GM18867 (cell line): ENCODE measurements at regions not wholly inside any gene's neighbourhood (a gene's known extent, or its start where the extent isn't known, plus 50 kb on each side); places are given as distances from the start of the nearest gene placed in this dataset.

Experiments used
- ATAC-seq: cut with Tn5 transposase; IDR thresholded peaks from one replicate; pipeline ENCODE4 v1.9.1; 2021; ENCODE audit warnings: mild to moderate bottlenecking, moderate library complexity; ENCODE audit not compliant: unreplicated experiment

DNA sequence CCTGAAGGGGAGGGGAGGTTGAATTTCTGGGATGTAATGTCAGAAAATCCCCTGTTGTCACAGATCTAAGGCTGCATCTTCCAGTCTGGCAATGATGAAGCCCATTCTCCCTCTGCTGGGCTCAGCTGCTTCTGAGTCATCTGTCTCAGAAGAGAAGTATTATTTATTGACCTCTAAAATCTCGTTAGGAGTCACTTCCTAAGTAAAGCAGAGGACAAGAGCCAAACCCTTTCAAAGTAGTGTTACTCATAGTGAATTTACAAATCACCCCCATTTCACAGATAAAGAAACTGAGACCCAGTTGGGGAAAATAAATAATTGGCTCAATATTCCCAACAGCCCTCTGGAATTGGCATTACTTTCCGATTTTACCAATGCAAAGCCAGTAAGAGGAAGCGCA lies 167.3 kb upstream of the SKOR2 start:
- no peak for ATAC-seq

DNA sequence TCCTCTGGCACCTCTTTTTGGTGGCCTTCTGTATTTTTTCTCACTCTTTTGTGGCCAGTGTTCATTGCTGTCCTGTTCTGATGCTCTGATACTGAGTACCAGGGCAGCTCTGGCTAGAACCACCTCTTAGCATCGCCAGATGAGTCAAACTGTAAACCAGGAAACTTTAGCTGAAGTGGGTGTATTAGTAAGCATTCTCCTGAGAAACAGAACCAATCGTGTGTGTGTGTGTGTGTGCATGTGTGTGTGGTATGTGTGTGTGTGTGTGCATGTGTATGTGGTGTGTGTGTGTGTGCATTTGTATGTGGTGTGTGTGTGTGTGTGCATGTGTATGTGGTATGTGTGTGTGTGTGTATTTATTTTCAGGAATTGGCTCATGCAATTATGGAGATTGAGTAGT lies 166.3 kb upstream of the SKOR2 start:
- peak; percentile 44 for ATAC-seq

- no peak for ATAC-seq
Observed at GRCh38 chr18:47415881-47416280, 164.4 kb upstream of the SKOR2 start.

DNA sequence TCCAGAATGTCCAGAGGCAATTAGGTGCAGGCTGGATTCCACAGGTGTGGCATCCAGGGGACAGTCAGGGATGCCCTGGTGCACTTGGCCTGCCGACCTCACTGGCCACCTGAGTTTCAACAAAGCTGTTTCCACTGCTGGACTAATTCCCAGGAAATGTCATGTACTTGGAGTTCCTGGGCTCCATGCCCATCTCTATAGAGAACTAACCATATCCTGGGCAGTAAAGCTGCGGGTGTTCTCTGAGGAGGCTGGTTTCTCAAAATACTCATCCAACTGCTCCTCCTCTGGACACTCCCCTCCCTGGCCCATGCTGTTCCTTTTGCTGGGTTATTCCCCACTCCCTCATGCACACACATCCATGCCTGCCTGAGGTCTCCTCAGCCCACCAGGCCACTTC lies 161.9 kb upstream of the SKOR2 start:
- no peak for ATAC-seq

GRCh38 chr18:47412924-47413323 lies 161.5 kb upstream of the SKOR2 start:
- no peak for ATAC-seq

DNA sequence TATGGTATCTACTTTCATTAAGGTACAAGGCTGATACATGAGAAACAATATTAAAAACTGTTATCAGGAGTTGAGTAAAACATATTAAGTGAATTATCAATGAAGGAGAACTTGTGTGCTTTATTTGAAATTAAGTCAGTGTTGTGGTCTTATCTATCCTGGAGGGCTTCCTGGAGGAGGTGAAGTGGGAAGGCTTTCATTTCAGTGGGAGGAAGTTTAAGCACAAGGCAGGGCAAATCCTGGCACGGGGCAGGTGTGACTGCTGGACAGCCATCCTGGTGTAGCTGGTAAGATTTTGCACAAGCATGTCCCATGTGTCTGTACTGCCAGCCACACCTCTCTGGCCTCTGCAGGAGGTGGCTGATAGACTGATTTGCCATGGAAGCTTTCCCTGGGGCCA lies 159.7 kb upstream of the SKOR2 start:
- no peak for ATAC-seq

DNA sequence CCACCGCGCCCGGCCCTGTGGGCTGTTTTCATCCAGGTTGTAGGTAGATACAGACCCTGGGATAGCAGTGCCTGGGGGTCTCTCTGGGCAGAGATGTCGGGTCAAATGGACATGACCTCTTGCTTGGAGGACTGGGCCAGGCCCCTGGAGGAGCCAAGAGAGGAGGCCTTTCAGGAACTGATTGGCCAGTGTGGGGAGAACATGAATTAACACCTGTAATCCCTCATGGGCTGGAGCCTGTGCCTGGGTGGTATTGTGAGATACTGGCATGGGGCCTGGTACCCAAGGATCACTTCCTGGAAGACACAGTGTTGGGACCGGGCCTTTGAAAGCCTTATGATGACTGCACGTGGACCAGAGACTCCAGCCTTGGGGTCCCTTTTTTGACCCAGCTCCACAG lies 158.7 kb upstream of the SKOR2 start:
- ATAC-seq = no peak

GRCh38 chr18:47409519-47409918 lies 158.1 kb upstream of the SKOR2 start:
- no peak for ATAC-seq

DNA sequence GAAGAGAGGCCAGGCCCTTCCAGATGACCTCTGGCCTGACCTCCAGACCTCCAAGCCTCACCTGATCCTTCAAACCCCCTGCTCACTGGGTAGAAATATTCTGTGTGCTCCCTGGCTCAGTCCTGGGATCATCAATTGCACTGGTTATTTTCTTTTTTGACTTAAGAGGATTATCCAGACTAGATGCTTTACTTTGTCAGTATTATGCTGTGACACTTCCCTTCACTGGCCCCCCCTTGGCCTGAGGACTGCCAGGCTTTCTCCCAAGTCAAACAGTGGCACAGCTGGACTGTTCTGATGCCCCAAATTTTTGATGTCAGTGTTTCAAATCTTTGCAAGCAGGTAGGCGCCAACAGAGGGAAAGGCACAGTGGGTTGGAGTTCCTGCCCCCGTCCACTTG lies 156.3 kb upstream of the SKOR2 start:
- ATAC-seq = no peak

DNA sequence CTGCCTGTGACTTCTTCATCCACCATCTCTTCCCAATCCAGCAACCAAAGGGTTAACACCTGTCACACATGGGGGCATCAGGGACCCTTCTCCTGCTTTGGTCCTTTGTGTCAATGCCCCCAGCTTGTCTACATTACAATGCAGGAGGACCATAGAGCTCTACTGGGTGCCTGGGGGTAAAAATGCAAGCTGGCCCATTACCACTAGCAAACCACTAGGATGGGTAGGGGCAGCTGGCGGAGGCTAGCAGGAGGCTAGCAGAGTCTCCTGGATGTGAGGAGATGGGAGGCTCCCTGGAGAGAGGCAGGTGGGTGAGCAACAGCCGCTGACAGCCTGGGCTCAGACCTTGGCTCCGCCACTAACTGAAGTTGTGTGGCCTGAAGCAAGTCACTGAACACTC lies 153.4 kb upstream of the SKOR2 start:
- ATAC-seq = no peak

GRCh38 chr18:47403949-47404348 lies 152.5 kb upstream of the SKOR2 start:
- ATAC-seq = no peak

GRCh38 chr18:47403317-47403716 lies 151.9 kb upstream of the SKOR2 start:
- no peak for ATAC-seq

GRCh38 chr18:47399475-47399874 lies 148.0 kb upstream of the SKOR2 start:
- no peak for ATAC-seq

- no peak for ATAC-seq
Observed at GRCh38 chr18:47397671-47398319, 146.3 kb upstream of the SKOR2 start.

DNA sequence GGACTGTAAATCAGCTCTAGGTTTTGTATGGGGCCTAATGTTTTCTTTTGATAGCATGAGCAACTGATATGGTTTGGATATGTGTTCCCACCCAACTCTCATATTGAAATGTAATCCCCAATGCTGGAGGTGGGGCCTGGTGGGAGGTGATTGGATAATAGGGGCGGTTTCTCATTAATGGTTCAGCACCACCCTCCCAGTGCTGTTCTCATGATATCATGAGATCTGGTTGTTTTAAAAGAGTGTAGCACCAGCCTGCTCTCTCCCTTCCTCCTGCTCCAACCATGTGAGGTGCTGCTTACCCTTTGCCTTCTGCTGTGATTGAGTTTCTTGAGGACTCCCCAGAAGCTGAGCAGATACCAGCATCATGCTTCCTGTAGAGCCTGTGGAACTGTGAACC lies 140.2 kb upstream of the SKOR2 start:
- ATAC-seq = no peak

DNA sequence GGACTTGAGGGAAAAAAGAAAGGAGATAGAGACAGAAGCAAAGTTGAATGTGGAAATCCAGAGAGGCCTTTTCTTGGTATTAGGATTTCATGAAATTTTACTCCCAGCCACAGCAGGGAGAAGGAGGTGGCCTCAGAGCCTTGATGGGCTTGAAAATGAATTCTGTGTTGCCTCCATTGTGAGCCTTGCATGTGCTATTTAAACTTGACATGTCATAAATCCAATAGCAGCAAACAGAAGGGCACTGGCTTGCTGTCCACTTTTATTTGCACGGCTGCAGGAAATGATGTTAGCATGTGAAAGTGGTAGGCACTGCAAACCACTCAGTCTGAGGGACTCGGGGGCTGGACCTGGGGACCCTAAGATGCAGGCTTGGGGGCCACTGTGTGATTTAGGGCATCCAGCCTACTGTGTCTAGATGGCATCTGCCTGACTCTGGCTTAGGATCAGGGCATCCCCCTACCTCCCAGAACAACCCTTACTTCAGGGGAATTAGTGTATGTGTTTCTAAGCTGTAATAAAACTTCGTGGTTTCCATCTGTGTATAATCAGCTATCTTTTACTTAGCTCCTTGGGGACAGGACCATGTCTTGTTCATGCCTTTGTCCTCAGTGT lies 139.1 kb upstream of the SKOR2 start:
- no peak for ATAC-seq

GRCh38 chr18:47389210-47389609 lies 137.8 kb upstream of the SKOR2 start:
- ATAC-seq = no peak

DNA sequence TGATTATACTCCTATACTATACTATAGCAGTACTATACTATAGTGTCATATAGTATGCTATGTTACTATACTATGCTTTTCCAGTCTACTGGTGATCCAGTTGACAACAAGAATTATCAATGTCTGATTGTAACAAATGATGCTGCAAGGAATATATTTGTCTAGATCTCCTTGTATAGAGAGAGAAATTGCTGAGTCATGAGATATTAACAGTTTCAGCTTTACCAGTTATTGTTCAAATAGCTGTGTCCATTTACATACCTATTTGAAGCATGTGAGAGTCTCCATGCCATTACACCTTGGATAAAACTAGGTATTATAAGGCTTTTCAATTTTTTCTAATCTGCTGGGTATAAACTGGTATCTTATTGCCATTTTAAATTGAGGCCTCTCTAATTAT lies 136.4 kb upstream of the SKOR2 start:
- ATAC-seq = no peak

DNA sequence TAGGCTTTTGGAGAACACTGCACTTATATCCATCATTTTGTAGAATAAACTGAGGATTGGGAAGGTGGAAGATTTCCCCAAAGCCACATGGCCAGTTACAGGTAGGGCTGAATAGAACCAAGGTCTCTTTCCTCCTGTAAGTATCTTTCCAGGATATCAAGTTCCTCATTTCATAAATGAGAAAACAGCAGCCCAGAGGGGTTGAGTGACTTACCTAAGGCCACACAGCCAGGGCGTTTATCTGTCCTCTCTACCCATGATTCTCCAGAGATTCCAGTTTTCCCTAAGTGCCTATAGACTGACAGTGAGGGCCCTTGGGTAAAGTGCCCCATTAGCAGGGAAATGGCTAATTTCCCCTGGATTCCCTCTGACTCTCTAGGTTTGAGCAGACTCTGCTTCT lies 132.3 kb upstream of the SKOR2 start:
- ATAC-seq = no peak

DNA sequence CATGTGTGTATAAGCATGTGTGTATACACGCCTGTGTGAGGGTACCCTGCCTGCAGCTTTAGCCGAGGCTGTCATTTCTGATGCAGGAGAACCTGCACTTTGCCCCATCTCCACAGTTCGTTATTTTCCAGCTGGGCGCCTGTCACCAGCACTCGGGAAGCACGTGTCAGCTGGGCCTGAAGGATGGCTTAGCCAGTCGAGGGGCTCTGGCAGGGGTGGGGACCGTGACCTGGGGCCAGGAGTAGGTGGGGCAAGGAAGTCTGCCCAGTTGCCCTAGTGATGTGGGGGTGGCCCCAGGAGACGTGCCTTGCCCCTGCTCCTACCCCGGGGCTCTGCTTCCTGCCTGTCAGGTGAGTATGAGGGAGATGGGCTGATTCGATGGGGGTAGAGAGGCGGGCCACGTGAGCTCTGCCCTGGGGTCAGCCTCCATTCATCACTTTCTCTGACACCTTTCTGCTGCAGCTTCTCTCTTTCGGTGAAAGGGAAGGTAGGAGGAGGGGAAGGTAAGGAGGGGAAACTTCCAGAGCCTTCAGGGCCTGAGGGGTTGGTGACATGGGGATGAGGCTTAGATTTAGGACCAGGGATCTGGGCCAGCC lies 130.6 kb upstream of the SKOR2 start:
- ATAC-seq = no peak

DNA sequence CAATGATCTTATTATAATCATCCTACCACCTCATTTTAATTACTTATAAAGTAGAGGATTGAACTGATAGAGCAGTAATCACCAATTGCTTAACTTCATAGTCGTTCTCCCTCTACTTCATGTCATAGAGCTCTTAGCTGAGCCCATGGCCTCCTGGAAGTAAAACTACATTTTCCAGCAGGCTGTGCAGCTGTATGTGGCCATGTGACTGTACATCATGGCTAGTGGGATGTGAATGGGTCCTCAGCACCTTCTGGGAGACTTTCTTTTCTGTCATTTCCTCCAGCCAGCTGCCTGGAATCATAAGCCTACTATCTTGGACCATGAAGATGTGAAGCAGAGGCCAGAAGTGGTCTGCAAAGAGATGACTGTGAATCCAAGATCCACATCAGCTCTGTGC lies 128.7 kb upstream of the SKOR2 start:
- ATAC-seq = no peak

DNA sequence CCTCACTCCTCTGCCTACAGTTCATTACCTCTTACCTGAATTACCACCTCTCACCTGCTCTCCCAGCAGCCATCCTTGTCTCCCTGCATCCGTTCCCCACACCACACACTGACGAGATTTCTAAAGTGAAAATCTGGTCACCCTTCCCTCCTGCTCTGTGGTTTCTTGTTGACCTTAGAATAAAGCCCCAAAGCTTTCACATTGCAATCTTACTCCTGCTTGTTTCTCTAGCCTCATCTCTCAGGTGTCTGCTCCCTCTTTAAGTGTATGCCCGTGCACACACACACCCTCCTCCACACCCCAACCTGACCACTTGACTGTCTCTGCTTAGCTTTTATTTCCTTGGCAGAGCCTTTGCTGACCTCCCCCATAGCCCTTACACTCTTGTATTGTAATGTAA lies 122.0 kb upstream of the SKOR2 start:
- ATAC-seq = no peak

GRCh38 chr18:47370052-47370451 lies 118.6 kb upstream of the SKOR2 start:
- no peak for ATAC-seq
